K562 (cell line): ENCODE measurements at regions not wholly inside any gene's neighbourhood (a gene's known extent, or its start where the extent isn't known, plus 50 kb on each side); places are given as distances from the start of the nearest gene placed in this dataset.

Experiments used
- CTCF ChIP-seq, 3 experiments: IDR thresholded peaks in 2 of 3; conservative IDR thresholded peaks in 1 of 3; 2 replicates each; pipeline ENCODE4 v1.5.1; 2011 to 2012; ENCODE audit warnings: low read length in 3 of 3, mild to moderate bottlenecking in 3 of 3, control low read depth in 2 of 3, improper control_type of control experiment in 1 of 3, inconsistent platforms in 1 of 3, low read depth in 1 of 3, mixed read lengths in 1 of 3, moderate library complexity in 1 of 3; ENCODE audit not compliant: insufficient read depth in 2 of 3
- PHB ChIP-seq: fragments of 250-450 bp; sonication (Bioruptor Pico); IDR thresholded peaks from 2 replicates; pipeline ENCODE4 v1.5.0; 2021
- RFX5 ChIP-seq: IDR thresholded peaks from 2 replicates; pipeline ENCODE4 v1.6.1; 2011; ENCODE audit warnings: low read depth, mild to moderate bottlenecking, improper control_type of control experiment, low read length
- ZFX ChIP-seq: sonication (generic); formaldehyde crosslinking; IDR thresholded peaks from 2 replicates; pipeline ENCODE4 v1.8.0; 2022; ENCODE audit warnings: mild to moderate bottlenecking, missing genetic modification reagents, moderate library complexity
- TF ChIP-seq, protein P1 (sequence below): sonication (generic); formaldehyde crosslinking; IDR thresholded peaks from 2 replicates; pipeline ENCODE4 v1.8.0; 2023; ENCODE audit warnings: missing genetic modification reagents, mild to moderate bottlenecking, borderline replicate concordance

- TF ChIP-seq, protein P1, sequence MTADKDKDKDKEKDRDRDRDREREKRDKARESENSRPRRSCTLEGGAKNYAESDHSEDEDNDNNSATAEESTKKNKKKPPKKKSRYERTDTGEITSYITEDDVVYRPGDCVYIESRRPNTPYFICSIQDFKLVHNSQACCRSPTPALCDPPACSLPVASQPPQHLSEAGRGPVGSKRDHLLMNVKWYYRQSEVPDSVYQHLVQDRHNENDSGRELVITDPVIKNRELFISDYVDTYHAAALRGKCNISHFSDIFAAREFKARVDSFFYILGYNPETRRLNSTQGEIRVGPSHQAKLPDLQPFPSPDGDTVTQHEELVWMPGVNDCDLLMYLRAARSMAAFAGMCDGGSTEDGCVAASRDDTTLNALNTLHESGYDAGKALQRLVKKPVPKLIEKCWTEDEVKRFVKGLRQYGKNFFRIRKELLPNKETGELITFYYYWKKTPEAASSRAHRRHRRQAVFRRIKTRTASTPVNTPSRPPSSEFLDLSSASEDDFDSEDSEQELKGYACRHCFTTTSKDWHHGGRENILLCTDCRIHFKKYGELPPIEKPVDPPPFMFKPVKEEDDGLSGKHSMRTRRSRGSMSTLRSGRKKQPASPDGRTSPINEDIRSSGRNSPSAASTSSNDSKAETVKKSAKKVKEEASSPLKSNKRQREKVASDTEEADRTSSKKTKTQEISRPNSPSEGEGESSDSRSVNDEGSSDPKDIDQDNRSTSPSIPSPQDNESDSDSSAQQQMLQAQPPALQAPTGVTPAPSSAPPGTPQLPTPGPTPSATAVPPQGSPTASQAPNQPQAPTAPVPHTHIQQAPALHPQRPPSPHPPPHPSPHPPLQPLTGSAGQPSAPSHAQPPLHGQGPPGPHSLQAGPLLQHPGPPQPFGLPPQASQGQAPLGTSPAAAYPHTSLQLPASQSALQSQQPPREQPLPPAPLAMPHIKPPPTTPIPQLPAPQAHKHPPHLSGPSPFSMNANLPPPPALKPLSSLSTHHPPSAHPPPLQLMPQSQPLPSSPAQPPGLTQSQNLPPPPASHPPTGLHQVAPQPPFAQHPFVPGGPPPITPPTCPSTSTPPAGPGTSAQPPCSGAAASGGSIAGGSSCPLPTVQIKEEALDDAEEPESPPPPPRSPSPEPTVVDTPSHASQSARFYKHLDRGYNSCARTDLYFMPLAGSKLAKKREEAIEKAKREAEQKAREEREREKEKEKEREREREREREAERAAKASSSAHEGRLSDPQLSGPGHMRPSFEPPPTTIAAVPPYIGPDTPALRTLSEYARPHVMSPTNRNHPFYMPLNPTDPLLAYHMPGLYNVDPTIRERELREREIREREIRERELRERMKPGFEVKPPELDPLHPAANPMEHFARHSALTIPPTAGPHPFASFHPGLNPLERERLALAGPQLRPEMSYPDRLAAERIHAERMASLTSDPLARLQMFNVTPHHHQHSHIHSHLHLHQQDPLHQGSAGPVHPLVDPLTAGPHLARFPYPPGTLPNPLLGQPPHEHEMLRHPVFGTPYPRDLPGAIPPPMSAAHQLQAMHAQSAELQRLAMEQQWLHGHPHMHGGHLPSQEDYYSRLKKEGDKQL (CRISPR knock-in tag) = no peak
- TF ChIP-seq CTCF (IDR thresholded peaks at IDR 0.05 in 2 of 3, conservative IDR thresholded peaks at IDR 0.05 in 1 of 3; ENCODE audit: insufficient read depth in 2 of 3, low read depth in 1 of 3, low read length in 3 of 3) (no peak), PHB (CRISPR knock-in tag) (no peak), RFX5 (no peak), ZFX (CRISPR knock-in tag) (no peak)
These were observed 176.5 kb upstream of the VWC2 start for GRCh38 chr7:49596701-49597491.
